ENCODE measurements at regions not wholly inside any gene's neighbourhood (a gene's known extent, or its start where the extent isn't known, plus 50 kb on each side); places are given as distances from the start of the nearest gene placed in this dataset.

DNA sequence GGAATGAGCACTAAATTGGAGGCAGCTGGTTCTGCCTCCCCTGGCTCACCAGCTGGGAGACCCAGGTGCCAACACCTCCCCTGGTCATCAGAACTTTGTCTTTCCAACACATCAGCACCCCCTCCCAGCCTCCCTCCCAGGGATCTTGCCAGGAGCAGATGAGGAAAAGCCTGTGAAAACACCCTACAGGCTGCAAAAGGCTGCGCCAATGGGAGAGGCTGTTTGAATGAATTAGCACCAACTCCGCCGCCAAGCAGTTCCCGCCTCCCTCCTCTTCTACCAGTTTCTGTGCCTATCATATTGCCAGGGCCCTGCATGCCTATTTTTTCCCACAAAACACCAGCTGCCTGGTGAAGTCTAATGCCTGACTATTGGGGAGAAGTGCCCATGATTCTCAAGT is 137.0 kb downstream of the AIPL1 start:
- H3K27ac ChIP-seq (replicated peaks in 1 of 4): no peak overlapping the region
- intact Hi-C loops (cut with DNase I): no loop called here

GRCh38 chr17:6297119-6297518 is 137.8 kb downstream of the AIPL1 start:
- Histone ChIP-seq H3K27me3 (peaks cover 0 to 35% (median 0%) of the 10 kb centered on the region in 4 donors), H3K36me3 (no peaks in the 10 kb centered on the region), H3K4me3 (no peak overlapping the region), H3K4me1 (no peaks in the 10 kb centered on the region), H3K27ac (replicated peaks in 1 of 4) (no peak overlapping the region), H3K9me3 (no peaks in the 10 kb centered on the region)
- TF ChIP-seq, protein P1, sequence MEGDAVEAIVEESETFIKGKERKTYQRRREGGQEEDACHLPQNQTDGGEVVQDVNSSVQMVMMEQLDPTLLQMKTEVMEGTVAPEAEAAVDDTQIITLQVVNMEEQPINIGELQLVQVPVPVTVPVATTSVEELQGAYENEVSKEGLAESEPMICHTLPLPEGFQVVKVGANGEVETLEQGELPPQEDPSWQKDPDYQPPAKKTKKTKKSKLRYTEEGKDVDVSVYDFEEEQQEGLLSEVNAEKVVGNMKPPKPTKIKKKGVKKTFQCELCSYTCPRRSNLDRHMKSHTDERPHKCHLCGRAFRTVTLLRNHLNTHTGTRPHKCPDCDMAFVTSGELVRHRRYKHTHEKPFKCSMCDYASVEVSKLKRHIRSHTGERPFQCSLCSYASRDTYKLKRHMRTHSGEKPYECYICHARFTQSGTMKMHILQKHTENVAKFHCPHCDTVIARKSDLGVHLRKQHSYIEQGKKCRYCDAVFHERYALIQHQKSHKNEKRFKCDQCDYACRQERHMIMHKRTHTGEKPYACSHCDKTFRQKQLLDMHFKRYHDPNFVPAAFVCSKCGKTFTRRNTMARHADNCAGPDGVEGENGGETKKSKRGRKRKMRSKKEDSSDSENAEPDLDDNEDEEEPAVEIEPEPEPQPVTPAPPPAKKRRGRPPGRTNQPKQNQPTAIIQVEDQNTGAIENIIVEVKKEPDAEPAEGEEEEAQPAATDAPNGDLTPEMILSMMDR (IDR thresholded peaks at IDR 0.05): no peak
- TF ChIP-seq POLR2AphosphoS5 (IDR thresholded peaks at IDR 0.05): no peak
- no peak for TF ChIP-seq POLR2A (IDR thresholded peaks at IDR 0.05; ENCODE audit: low read depth)
- no peak for TF ChIP-seq EP300 (IDR thresholded peaks at IDR 0.05)
- no peak for DNase-seq (ENCODE audit: extremely low spot score)
- intact Hi-C loops (cut with DNase I): no loop called here
- WGBS: 85% methylated on average over 2 of the region's 2 CpGs

More for the DNA sequence above, 137.0 kb downstream of the AIPL1 start:
- TF ChIP-seq EP300 (IDR thresholded peaks at IDR 0.05): no peak
- no peak for TF ChIP-seq POLR2A (IDR thresholded peaks at IDR 0.05; ENCODE audit: low read depth)
- TF ChIP-seq, protein P1 (IDR thresholded peaks at IDR 0.05): no peak
- TF ChIP-seq POLR2AphosphoS5 (IDR thresholded peaks at IDR 0.05): no peak
- no peak for DNase-seq (ENCODE audit: extremely low spot score)
- no peaks in the 10 kb centered on the region for H3K36me3 ChIP-seq
- no peaks in the 10 kb centered on the region for H3K9me3 ChIP-seq
- 65% methylated on average over 4 of the region's 4 CpGs for WGBS
- no peak overlapping the region for H3K4me3 ChIP-seq
- H3K27me3 ChIP-seq: peaks cover 0 to 35% (median 0%) of the 10 kb centered on the region in 4 donors
- H3K4me1 ChIP-seq: no peaks in the 10 kb centered on the region

DNA sequence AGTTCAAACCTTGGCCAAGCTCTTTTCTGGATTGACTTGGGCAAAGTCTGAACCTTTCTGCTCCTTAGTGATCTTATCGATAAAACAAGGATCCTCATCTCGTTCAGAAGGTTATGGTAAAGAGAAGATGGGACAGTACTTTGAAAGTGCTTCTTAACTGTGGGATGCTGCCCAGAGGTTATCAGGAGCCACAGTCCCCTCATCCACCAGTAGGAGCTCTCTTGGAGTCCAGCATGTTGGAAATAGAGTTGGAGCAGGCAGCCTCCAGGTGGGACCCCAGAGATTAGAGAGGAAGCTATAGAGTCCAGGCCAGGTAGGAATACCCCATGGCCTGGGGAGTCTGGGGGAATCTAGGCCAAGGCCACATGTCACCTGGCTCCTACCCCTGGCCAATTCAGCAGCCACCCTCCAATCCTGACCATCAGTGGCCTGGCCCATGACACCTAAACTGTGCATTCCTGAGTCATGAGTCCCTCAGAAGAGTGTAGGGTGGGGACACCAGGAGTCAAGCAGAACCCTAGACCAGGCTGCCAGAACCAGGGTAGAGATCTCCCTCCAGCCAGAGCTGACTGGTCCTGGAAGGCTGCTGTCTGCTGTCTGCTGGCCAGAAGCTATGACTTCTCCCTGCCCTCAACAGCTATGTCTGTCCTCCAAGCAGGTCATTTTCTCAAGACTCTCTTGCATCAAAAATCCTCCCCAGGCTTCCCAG is 144.3 kb downstream of the AIPL1 start:
- H3K4me3 ChIP-seq: no peak overlapping the region
- H3K36me3 ChIP-seq: no peaks in the 10 kb centered on the region
- intact Hi-C loops (cut with DNase I): no loop called here
- H3K9me3 ChIP-seq: no peaks in the 10 kb centered on the region
- TF ChIP-seq POLR2AphosphoS5 (IDR thresholded peaks at IDR 0.05) (no peak), POLR2A (IDR thresholded peaks at IDR 0.05; ENCODE audit: low read depth) (no peak), EP300 (IDR thresholded peaks at IDR 0.05) (no peak)
- TF ChIP-seq, protein P1 (IDR thresholded peaks at IDR 0.05): no peak
- H3K27ac ChIP-seq (replicated peaks in 1 of 4): no peak overlapping the region
- DNase-seq (ENCODE audit: extremely low spot score): no peak
- H3K4me1 ChIP-seq: no peaks in the 10 kb centered on the region
- H3K27me3 ChIP-seq: no peaks in the 10 kb centered on the region
- 90% methylated on average over 2 of the region's 2 CpGs for WGBS

- H3K9me3 ChIP-seq: peaks cover 0 to 2% (median under 1%) of the 10 kb centered on the region in 4 donors
- intact Hi-C loops (cut with DNase I): no loop called here
- no peaks in the 10 kb centered on the region for H3K4me1 ChIP-seq
- 50% methylated on average over 4 of the region's 4 CpGs for WGBS
- H3K4me3 ChIP-seq: no peak overlapping the region
- TF ChIP-seq EP300 (IDR thresholded peaks at IDR 0.05) (no peak), POLR2AphosphoS5 (IDR thresholded peaks at IDR 0.05) (no peak), POLR2A (IDR thresholded peaks at IDR 0.05; ENCODE audit: low read depth) (no peak)
- TF ChIP-seq, protein P1 (IDR thresholded peaks at IDR 0.05): no peak
- DNase-seq (ENCODE audit: extremely low spot score): no peak
- no peaks in the 10 kb centered on the region for H3K27me3 ChIP-seq
- H3K27ac ChIP-seq (replicated peaks in 1 of 4): no peak overlapping the region
- H3K36me3 ChIP-seq: no peaks in the 10 kb centered on the region
Measured at GRCh38 chr17:6286233-6286632, 148.7 kb downstream of the AIPL1 start.

GRCh38 chr17:6285486-6285885 is 149.4 kb downstream of the AIPL1 start:
- H3K9me3 ChIP-seq: peaks cover 0 to 8% (median 4%) of the 10 kb centered on the region in 4 donors
- no peaks in the 10 kb centered on the region for H3K4me1 ChIP-seq
- TF ChIP-seq POLR2AphosphoS5 (IDR thresholded peaks at IDR 0.05): no peak
- TF ChIP-seq POLR2A (IDR thresholded peaks at IDR 0.05; ENCODE audit: low read depth): no peak
- TF ChIP-seq, protein P1 (IDR thresholded peaks at IDR 0.05): no peak
- no peak for TF ChIP-seq EP300 (IDR thresholded peaks at IDR 0.05)
- intact Hi-C loops (cut with DNase I): no loop called here
- H3K27ac ChIP-seq (replicated peaks in 1 of 4): no peak overlapping the region
- DNase-seq (ENCODE audit: extremely low spot score): no peak
- peaks cover 0 to 2% (median 0%) of the 10 kb centered on the region in 4 donors for H3K27me3 ChIP-seq
- H3K4me3 ChIP-seq: no peak overlapping the region
- no peaks in the 10 kb centered on the region for H3K36me3 ChIP-seq

All from esophagus muscularis mucosa (tissue), 4 donors.